NT2/D1 (cell line): ENCODE measurements at regions not wholly inside any gene's neighbourhood (a gene's known extent, or its start where the extent isn't known, plus 50 kb on each side); places are given as distances from the start of the nearest gene placed in this dataset.

Source experiments
- SUZ12 ChIP-seq: IDR thresholded peaks from 2 replicates; pipeline ENCODE4 v1.6.1; 2011; ENCODE audit not compliant: insufficient read length, insufficient read depth; ENCODE audit errors: extremely low read depth
- YY1 ChIP-seq: IDR thresholded peaks from 2 replicates; pipeline ENCODE4 v1.6.1; 2011; ENCODE audit not compliant: insufficient read length, insufficient read depth
- ZNF274 ChIP-seq: IDR thresholded peaks from 2 replicates; pipeline ENCODE4 v1.6.1; 2011; ENCODE audit warnings: mild to moderate bottlenecking, low read depth, low read length

GRCh38 chr14:38139926-38140325 lies 67.8 kb upstream of the SSTR1 start:
- TF ChIP-seq SUZ12 (no peak), ZNF274 (no peak), YY1 (no peak)
